HG02852 (cell line): ENCODE measurements at regions not wholly inside any gene's neighbourhood (a gene's known extent, or its start where the extent isn't known, plus 50 kb on each side); places are given as distances from the start of the nearest gene placed in this dataset.
"Not testable (repeated sequence)": the region's sequence is repeated elsewhere in the genome, so short reads cannot be mapped to it uniquely, and the experiment has no call there.

Experiments used
- ATAC-seq: cut with Tn5 transposase; IDR thresholded peaks from one replicate; pipeline ENCODE4 v1.9.1; 2021; ENCODE audit warnings: mild to moderate bottlenecking, moderate library complexity; ENCODE audit not compliant: unreplicated experiment

DNA sequence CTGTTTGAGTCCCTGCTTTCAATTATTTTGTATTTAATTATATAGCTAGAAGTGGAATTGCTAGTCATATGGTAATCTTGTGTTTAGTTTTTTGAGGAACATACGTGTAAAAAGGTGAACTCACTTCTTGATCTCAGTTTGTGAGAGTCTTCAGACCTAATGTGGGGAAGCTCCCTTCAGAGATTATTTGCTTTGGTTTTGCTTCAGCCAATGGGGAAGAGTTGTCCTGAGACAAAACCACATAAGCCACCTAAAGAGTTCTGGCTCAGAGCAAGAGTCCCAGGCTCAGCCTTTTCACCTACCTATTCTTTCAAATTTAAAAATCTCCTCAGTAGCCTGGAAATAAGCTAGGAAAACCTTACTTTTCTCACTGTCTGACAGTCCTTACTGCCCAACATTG lies 138.4 kb downstream of the UCK2 start:
- peak; percentile 64 for ATAC-seq

DNA sequence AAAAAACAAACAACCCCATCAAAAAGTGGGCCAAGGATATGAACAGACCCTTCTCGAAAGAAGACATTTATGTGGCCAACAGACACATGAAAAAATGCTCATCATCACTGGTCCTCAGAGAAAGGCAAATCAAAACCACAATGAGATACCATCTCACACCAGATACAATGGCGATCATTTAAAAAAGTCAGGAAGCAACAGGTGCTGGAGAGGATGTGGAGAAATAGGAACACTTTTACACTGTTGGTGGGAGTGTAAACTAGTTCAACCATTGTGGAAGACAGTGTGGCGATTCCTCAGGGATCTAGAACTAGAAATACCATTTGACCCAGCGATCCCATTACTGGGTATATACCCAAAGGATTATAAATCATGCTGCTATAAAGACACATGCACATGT lies 142.0 kb downstream of the UCK2 start:
- not testable (repeated sequence) for ATAC-seq

DNA sequence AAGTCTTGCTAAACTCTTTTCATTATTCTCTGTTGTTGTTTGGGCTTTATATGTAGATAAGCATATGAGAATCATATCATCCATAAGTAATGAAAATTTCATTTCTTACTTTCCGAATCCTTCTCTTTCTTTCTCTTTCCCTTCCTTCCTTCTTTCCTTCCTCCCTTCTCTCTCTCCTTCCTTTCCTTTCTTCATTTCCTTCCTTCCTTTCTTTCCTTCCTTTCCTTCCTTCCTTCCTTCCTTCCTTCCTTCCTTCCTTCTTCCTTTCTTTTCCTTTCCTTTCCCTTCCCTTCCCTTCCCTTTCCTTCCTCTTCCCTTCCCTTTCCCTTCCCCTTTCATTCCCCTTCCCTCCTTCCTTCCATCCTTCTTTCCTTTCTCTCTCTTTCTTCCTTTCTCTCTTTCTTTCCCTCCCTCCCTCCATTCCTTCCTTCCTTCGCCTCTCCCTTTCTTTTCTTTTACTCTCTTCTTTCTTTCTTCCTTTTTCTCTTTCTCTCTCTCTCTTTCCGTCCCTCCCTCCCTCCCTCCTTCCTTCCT lies 147.3 kb downstream of the UCK2 start:
- no peak for ATAC-seq

DNA sequence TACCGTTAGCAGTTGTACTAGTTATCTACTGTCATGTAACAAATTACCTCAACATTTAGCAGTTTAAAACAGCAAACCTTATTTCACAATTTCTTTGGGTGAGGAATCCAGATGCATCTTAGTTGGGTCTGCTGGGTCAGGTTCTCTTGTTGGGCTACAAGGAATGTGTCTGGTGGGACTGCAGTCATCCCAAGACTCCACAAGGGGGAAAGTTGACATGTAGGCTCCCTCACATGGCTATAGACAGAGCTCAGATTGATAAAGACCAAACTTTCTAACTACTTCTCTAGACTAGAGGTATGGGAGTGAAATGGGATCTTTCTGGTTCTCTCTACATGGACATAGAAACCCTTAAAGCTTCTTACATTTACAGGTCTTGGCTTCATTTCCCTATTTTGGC lies 160.9 kb downstream of the UCK2 start:
- no peak for ATAC-seq

DNA sequence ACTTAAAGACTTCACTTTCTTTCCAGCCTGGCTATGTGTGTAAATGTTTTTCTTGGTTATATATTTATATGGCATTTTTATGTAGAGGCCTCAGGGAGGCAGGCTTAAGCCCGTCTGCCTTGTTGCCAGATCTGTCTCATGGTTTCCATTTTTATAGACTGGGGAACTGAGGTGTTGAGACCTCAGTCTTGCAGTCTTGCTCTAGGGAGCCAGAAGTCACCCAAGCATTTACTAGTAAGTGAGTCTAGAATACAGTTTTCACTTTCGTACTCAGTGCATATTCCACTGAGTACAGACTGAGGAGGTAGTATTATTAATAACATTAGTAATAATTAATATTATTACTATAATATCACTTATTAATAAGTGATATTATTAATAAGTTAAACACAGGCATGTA lies 161.4 kb downstream of the UCK2 start:
- peak; percentile 74 for ATAC-seq

DNA sequence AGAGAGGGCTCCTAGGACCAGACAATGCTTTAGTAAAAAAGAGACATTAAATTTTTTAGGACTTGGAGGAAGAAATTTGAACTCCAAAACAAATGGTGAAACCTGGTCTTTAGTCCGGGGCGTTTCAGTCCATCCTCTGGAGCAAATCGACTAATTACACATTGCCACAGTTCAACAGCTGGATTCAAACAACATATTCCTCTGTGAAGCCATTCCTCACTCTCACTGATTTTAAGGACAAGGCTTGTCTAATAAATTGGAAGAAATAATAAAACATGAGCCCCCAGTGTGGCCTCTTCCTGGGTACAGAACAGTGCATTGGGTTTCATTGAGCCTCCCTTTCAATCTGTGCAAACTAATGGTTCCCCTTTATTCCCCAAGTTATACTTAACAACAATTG lies 165.1 kb downstream of the UCK2 start:
- no peak for ATAC-seq

DNA sequence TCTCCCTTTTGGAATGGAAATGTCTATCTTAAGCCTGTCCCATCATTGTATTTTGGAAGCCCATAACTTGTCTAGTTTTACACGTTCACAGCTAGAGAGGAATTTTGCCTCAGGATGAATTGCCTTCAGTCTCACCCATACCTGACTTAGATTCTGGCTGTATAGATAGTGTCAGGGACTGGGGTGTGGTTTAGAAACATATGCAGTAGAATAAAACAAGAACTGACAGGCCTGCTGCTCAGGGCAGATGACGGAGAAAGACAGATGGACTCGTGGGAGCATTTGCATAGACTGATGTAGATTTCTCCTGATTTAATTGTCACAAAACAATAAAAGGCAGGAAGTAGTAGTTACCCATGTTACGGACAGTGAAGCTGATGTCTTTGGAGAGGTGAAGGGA lies 166.7 kb downstream of the UCK2 start:
- ATAC-seq: no peak

DNA sequence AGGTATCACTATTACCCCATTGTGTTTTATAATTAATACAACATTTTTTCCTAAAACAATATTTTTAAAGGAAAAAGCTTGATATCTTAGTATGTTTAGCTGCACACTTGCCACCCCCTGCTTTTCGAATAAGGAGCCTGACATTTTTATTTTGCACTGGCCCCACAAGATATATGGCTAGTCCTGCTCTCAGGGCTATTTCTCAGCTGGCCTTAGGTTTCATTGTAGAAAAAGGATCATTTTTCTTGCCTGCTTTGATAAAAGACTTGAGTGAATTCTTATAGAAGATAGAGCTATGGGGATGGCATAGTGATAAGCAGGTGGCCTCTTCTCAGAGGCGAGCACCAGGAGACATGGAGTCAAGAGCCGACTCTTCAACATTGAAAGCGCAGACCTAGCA lies 167.0 kb downstream of the FAM78B start:
- no peak for ATAC-seq

DNA sequence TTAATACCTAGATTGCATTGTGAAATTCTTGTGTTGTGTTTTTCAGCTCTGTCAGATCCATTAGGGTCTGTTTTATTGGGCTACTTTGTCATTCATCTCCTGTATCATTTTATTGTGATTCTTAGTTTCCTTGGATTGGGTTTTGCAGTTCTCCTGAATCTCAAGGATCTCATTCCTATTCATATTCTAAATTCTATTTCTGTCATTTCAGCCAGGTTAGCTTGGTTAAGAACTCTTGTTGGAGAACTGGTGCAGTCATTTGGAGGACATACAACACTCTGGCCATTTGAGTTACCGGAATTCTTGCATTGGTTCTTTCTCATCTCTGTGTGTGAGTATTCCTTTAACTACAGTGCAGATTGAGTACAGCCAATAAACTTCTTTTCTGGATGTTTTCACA lies 159.6 kb downstream of the FAM78B start:
- no peak for ATAC-seq

DNA sequence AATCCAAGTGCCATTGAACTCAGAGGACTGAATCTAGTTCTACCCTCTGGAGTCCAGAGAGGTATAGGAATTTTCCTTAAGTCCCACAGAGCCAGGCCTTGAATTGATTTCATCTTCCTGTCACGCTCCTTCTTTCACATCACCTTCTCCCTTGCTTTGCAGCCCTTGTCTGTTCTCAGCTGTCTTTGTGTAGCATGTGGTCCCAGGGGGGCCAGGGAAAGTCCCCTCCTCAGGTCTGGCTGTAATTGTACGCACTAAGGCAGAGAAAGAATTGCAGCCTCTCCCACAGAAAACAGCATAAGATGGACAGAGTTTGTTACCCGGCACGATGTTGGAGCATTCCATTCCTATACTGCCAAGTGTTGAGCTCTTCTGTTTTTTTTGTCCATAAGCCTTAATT lies 153.6 kb downstream of the FAM78B start:
- no peak for ATAC-seq

DNA sequence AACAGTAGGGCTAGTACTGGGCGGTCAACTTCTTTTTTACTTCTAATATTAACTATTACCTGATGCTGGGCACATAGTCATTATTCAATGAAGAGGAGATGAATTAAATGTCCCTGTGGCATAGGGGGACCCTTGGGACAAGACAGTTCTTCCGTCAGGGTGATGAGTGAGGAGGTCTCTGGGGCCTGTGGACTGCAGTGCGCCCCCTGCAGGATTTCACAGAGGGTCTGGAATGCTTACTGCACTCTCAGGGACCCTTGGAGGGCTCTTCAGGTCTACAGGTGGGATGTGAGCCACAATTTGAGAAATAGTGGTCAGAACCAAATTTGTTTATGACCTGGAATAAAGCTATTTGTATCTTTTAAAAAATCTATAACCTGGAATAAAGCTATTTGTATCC lies 149.4 kb downstream of the FAM78B start:
- no peak for ATAC-seq
